MM.1S (cell line): ENCODE measurements at regions not wholly inside any gene's neighbourhood (a gene's known extent, or its start where the extent isn't known, plus 50 kb on each side); places are given as distances from the start of the nearest gene placed in this dataset.

Experiments used
- EZH2 ChIP-seq: fragments of 300-600 bp; sonication (generic); optimal IDR thresholded peaks from 2 replicates; pipeline ENCODE3; 2017; ENCODE audit warnings: low read depth, mild to moderate bottlenecking, antibody characterized with exemption, low read length, mixed read lengths
- TF ChIP-seq, protein P1 (sequence below): fragments of 300-600 bp; sonication (generic); IDR thresholded peaks from 2 replicates; pipeline ENCODE4 v1.5.1; 2016; ENCODE audit warnings: antibody characterized with exemption, low read length, mixed read lengths

- TF ChIP-seq, protein P1, sequence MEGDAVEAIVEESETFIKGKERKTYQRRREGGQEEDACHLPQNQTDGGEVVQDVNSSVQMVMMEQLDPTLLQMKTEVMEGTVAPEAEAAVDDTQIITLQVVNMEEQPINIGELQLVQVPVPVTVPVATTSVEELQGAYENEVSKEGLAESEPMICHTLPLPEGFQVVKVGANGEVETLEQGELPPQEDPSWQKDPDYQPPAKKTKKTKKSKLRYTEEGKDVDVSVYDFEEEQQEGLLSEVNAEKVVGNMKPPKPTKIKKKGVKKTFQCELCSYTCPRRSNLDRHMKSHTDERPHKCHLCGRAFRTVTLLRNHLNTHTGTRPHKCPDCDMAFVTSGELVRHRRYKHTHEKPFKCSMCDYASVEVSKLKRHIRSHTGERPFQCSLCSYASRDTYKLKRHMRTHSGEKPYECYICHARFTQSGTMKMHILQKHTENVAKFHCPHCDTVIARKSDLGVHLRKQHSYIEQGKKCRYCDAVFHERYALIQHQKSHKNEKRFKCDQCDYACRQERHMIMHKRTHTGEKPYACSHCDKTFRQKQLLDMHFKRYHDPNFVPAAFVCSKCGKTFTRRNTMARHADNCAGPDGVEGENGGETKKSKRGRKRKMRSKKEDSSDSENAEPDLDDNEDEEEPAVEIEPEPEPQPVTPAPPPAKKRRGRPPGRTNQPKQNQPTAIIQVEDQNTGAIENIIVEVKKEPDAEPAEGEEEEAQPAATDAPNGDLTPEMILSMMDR = no peak
- no peak for TF ChIP-seq EZH2
Measured at GRCh38 chr12:46439793-46440511, 67.4 kb upstream of the SLC38A2 start.
